K562 (cell line): ENCODE measurements at regions not wholly inside any gene's neighbourhood (a gene's known extent, or its start where the extent isn't known, plus 50 kb on each side); places are given as distances from the start of the nearest gene placed in this dataset. TPM values are rescaled to one million over a fixed set of nuclear protein-coding genes. Genes with fewer than 3 reads are reported as not detected.

ENCODE experiments used
- small RNA-seq: library from RNA; depleted of rRNA; stranded (forward); fragments of <200 nt; gene quantifications from one replicate; pipeline ENCODE3, GENCODE V24; 2014

Small RNA genes lying in the stretch of these regions (small RNA-seq; reads per million reads assigned to genes)
- gene AL161423.1, result not detected
- not detected for gene HMGN2P39
- gene RNA5SP30, result not detected
- gene RNU7-88P, result not detected
- gene RNY4P29, result not detected
